ENCODE measurements at regions not wholly inside any gene's neighbourhood (a gene's known extent, or its start where the extent isn't known, plus 50 kb on each side); places are given as distances from the start of the nearest gene placed in this dataset.
"Not testable (repeated sequence)": the region's sequence is repeated elsewhere in the genome, so short reads cannot be mapped to it uniquely, and the experiment has no call there.

- H3K4me3 ChIP-seq (ENCODE audit: severe bottlenecking): no peak overlapping the region
- H3K27ac ChIP-seq (ENCODE audit: poor library complexity, severe bottlenecking): peak overlapping the region; percentile 84
- H3K36me3 ChIP-seq (ENCODE audit: low read depth): no peaks in the 10 kb centered on the region
- TF ChIP-seq CTCF (IDR thresholded peaks at IDR 0.05; ENCODE audit: poor library complexity, severe bottlenecking): no peak
- DNase-seq (ENCODE audit: low spot score) (no peak), ATAC-seq (ENCODE audit: low read depth) (peak; percentile 90)
- H3K27me3 ChIP-seq (ENCODE audit: insufficient read depth, poor library complexity, severe bottlenecking): no peaks in the 10 kb centered on the region
- peaks cover 3% of the 10 kb centered on the region for H3K9me3 ChIP-seq (ENCODE audit: severe bottlenecking)
- peaks cover 15% of the 10 kb centered on the region for H3K4me1 ChIP-seq (ENCODE audit: insufficient read depth, poor library complexity, severe bottlenecking)
Measured at GRCh38 chrX:1903236-1903935, 288.5 kb downstream of the ASMT start.

- no peaks in the 10 kb centered on the region for H3K36me3 ChIP-seq (ENCODE audit: low read depth)
- no peak for TF ChIP-seq CTCF (IDR thresholded peaks at IDR 0.05; ENCODE audit: poor library complexity, severe bottlenecking)
Measured at GRCh38 chrX:1904663-1905218, 289.9 kb downstream of the ASMT start.

GRCh38 chrX:1906028-1906427 is 291.2 kb downstream of the ASMT start:
- no peak overlapping the region for H3K4me3 ChIP-seq (ENCODE audit: severe bottlenecking)
- ATAC-seq (ENCODE audit: low read depth): no peak

More at GRCh38 chrX:1904663-1905218, 289.9 kb downstream of the ASMT start:
- no peaks in the 10 kb centered on the region for H3K27me3 ChIP-seq (ENCODE audit: insufficient read depth, poor library complexity, severe bottlenecking)
- H3K27ac ChIP-seq (ENCODE audit: poor library complexity, severe bottlenecking): no peak overlapping the region
- peaks cover 3% of the 10 kb centered on the region for H3K9me3 ChIP-seq (ENCODE audit: severe bottlenecking)
- ATAC-seq (ENCODE audit: low read depth): no peak
- no peak for DNase-seq (ENCODE audit: low spot score)
- H3K4me1 ChIP-seq (ENCODE audit: insufficient read depth, poor library complexity, severe bottlenecking): peaks cover 15% of the 10 kb centered on the region
- H3K4me3 ChIP-seq (ENCODE audit: severe bottlenecking): no peak overlapping the region

GRCh38 chrX:1908996-1909395 is 294.1 kb downstream of the ASMT start:
- H3K9me3 ChIP-seq (ENCODE audit: severe bottlenecking); H3K4me3 ChIP-seq (ENCODE audit: severe bottlenecking); H3K36me3 ChIP-seq (ENCODE audit: low read depth); ATAC-seq (ENCODE audit: low read depth); H3K27ac ChIP-seq (ENCODE audit: poor library complexity, severe bottlenecking); DNase-seq (ENCODE audit: low spot score); H3K4me1 ChIP-seq (ENCODE audit: insufficient read depth, poor library complexity, severe bottlenecking); H3K27me3 ChIP-seq (ENCODE audit: insufficient read depth, poor library complexity, severe bottlenecking): not testable (repeated sequence)

More at GRCh38 chrX:1906028-1906427, 291.2 kb downstream of the ASMT start:
- peaks cover 15% of the 10 kb centered on the region for H3K4me1 ChIP-seq (ENCODE audit: insufficient read depth, poor library complexity, severe bottlenecking)
- no peak for TF ChIP-seq CTCF (IDR thresholded peaks at IDR 0.05; ENCODE audit: poor library complexity, severe bottlenecking)
- H3K27ac ChIP-seq (ENCODE audit: poor library complexity, severe bottlenecking): no peak overlapping the region
- no peaks in the 10 kb centered on the region for H3K36me3 ChIP-seq (ENCODE audit: low read depth)
- no peak for DNase-seq (ENCODE audit: low spot score)
- no peaks in the 10 kb centered on the region for H3K27me3 ChIP-seq (ENCODE audit: insufficient read depth, poor library complexity, severe bottlenecking)
- H3K9me3 ChIP-seq (ENCODE audit: severe bottlenecking): peaks cover 3% of the 10 kb centered on the region

- H3K36me3 ChIP-seq (ENCODE audit: low read depth): no peaks in the 10 kb centered on the region
- H3K4me1 ChIP-seq (ENCODE audit: insufficient read depth, poor library complexity, severe bottlenecking): no peaks in the 10 kb centered on the region
- H3K4me3 ChIP-seq (ENCODE audit: severe bottlenecking): no peak overlapping the region
- peak; percentile 33; the same call in 1 of the 3 replicates for ATAC-seq (ENCODE audit: low read depth)
- H3K9me3 ChIP-seq (ENCODE audit: severe bottlenecking): peaks cover 3% of the 10 kb centered on the region
- no peak for DNase-seq (ENCODE audit: low spot score)
- no peak for TF ChIP-seq CTCF (IDR thresholded peaks at IDR 0.05; ENCODE audit: poor library complexity, severe bottlenecking)
- H3K27me3 ChIP-seq (ENCODE audit: insufficient read depth, poor library complexity, severe bottlenecking): no peaks in the 10 kb centered on the region
- H3K27ac ChIP-seq (ENCODE audit: poor library complexity, severe bottlenecking): no peak overlapping the region
Measured at GRCh38 chrX:1909419-1910206, 294.8 kb downstream of the ASMT start.

All from RWPE2 (cell line).